MCF 10A (cell line): ENCODE measurements at regions not wholly inside any gene's neighbourhood (a gene's known extent, or its start where the extent isn't known, plus 50 kb on each side); places are given as distances from the start of the nearest gene placed in this dataset.
"Not testable (repeated sequence)": the region's sequence is repeated elsewhere in the genome, so short reads cannot be mapped to it uniquely, and the experiment has no call there.

Experiments
- BruUV-seq: library from RNA; stranded (reverse); fragments of 400-500 nt; replicated peaks from 2 replicates; lab custom pipeline; 2021; lab: Mats Ljungman, UMichigan
- CTCF ChIA-PET: fragments of 300-600 bp; sonication (Branson Sonifier 250); formaldehyde crosslinking; extraction: SDS; loops from one replicate; lab custom pipeline; 2021; ENCODE audit warnings: antibody characterized with exemption, inconsistent platforms; lab: Yijun Ruan, JAX
- POLR2A ChIA-PET: fragments of 300-600, 350-650 bp; sonication (Branson Sonifier 250); formaldehyde crosslinking; extraction: SDS; loops from one replicate; lab custom pipeline; 2020; ENCODE audit warnings: antibody characterized with exemption, inconsistent platforms; lab: Yijun Ruan, JAX
- DNase-seq: peaks from one replicate; pipeline ENCODE4 v3.0.0-alpha.2; 2018; ENCODE audit not compliant: unreplicated experiment
- H3K27ac Mint-ChIP-seq: one replicate; pipeline ENCODE4 v1.8.0; 2022; ENCODE audit warnings: mild to moderate bottlenecking, low read depth, mixed read lengths; ENCODE audit not compliant: unreplicated experiment
- H3K27me3 Mint-ChIP-seq: one replicate; pipeline ENCODE4 v1.8.0; 2022; ENCODE audit warnings: mixed read lengths; ENCODE audit not compliant: insufficient read depth, unreplicated experiment
- H3K36me3 Mint-ChIP-seq: one replicate; pipeline ENCODE4 v1.8.0; 2022; ENCODE audit warnings: mild to moderate bottlenecking, moderate library complexity, mixed read lengths; ENCODE audit not compliant: insufficient read depth, unreplicated experiment
- H3K4me1 Mint-ChIP-seq: one replicate; pipeline ENCODE4 v1.8.0; 2022; ENCODE audit warnings: mixed read lengths; ENCODE audit not compliant: insufficient read depth, unreplicated experiment
- H3K4me3 Mint-ChIP-seq: one replicate; pipeline ENCODE4 v1.8.0; 2022; ENCODE audit warnings: mild to moderate bottlenecking, moderate library complexity, mixed read lengths; ENCODE audit not compliant: unreplicated experiment
- H3K9me3 Mint-ChIP-seq: one replicate; pipeline ENCODE4 v1.8.0; 2022; ENCODE audit warnings: mixed read lengths; ENCODE audit not compliant: unreplicated experiment
- CTCF ChIP-seq: fragments of 200-600 bp; IDR thresholded peaks from one replicate; pipeline ENCODE4 v1.8.0; 2022; ENCODE audit warnings: antibody characterized with exemption, mild to moderate bottlenecking; ENCODE audit not compliant: unreplicated experiment
- intact Hi-C: fragments of 100-400 bp; cut with micrococcal nuclease; formaldehyde crosslinking; loops from 2 replicates; pipeline ENCODE4 v1.14.1; 2022

GRCh38 chr13:21884299-21884909 lies 213.5 kb downstream of the FGF9 start:
- H3K9me3 Mint-ChIP-seq, result no peaks in the 10 kb centered on the region
- no peaks in the 10 kb centered on the region for H3K36me3 Mint-ChIP-seq
- H3K4me1 Mint-ChIP-seq, result no peaks in the 10 kb centered on the region
- BruUV-seq, result no TSS peak
- H3K4me3 Mint-ChIP-seq, result no peak overlapping the region
- H3K27me3 Mint-ChIP-seq, result peaks cover 19% of the 10 kb centered on the region
- TF ChIP-seq CTCF, result no peak
- ChIA-PET POLR2A (interaction anchor here (0.7 to 1.0 kb wide), 2 partner anchors 11 to 13 kb away, joined by 3 to 5 read pairs; no protein-coding TSS in a partner anchor), CTCF (interaction anchor here (1.7 kb wide), 1 partner anchor 35 kb away, joined by 3 read pairs; no protein-coding TSS in a partner anchor)
- no peak for DNase-seq
- intact Hi-C loops, result no loop called here
- no peak overlapping the region for H3K27ac Mint-ChIP-seq

GRCh38 chr13:21884965-21885567 lies 214.2 kb downstream of the FGF9 start:
- ChIA-PET POLR2A (interaction anchor here (0.7 to 1.0 kb wide), 2 partner anchors 13 to 19 kb away, joined by 3 to 5 read pairs; no protein-coding TSS in a partner anchor), CTCF (interaction anchor here (0.6 to 1.7 kb wide), 2 partner anchors 35 to 258 kb away, joined by 3 read pairs; no protein-coding TSS in a partner anchor)
- H3K4me1 Mint-ChIP-seq, result no peaks in the 10 kb centered on the region
- no peak overlapping the region for H3K4me3 Mint-ChIP-seq
- no TSS peak for BruUV-seq
- H3K27ac Mint-ChIP-seq, result no peak overlapping the region
- H3K9me3 Mint-ChIP-seq, result no peaks in the 10 kb centered on the region
- no peaks in the 10 kb centered on the region for H3K36me3 Mint-ChIP-seq
- peaks cover 19% of the 10 kb centered on the region for H3K27me3 Mint-ChIP-seq
- DNase-seq, result no peak
- intact Hi-C loops, result no loop called here
- TF ChIP-seq CTCF, result no peak

- Mint-ChIP-seq H3K4me3 (no peak overlapping the region), H3K36me3 (no peaks in the 10 kb centered on the region), H3K4me1 (no peaks in the 10 kb centered on the region), H3K27me3 (peaks cover 19% of the 10 kb centered on the region), H3K9me3 (no peaks in the 10 kb centered on the region), H3K27ac (no peak overlapping the region)
- intact Hi-C loops, result no loop called here
- BruUV-seq, result no TSS peak
- no peak for DNase-seq
- ChIA-PET CTCF (interaction anchor here (0.6 kb wide), 2 partner anchors 18 to 257 kb away, joined by 3 read pairs; no protein-coding TSS in a partner anchor), POLR2A (interaction anchor here (0.7 kb wide), 1 partner anchor 20 kb away, joined by 3 read pairs; no protein-coding TSS in a partner anchor)
- TF ChIP-seq CTCF, result no peak
Observed at GRCh38 chr13:21885714-21886224, 214.9 kb downstream of the FGF9 start.

GRCh38 chr13:21889651-21890050 lies 218.8 kb downstream of the FGF9 start:
- POLR2A ChIA-PET, result no interaction called here
- intact Hi-C loops, result no loop called here
- Mint-ChIP-seq H3K27me3 (peaks cover 19% of the 10 kb centered on the region), H3K9me3 (no peaks in the 10 kb centered on the region), H3K27ac (no peak overlapping the region), H3K36me3 (no peaks in the 10 kb centered on the region), H3K4me1 (peaks cover 3% of the 10 kb centered on the region), H3K4me3 (no peak overlapping the region)
- DNase-seq, result no peak
- no peak for TF ChIP-seq CTCF
- BruUV-seq, result no TSS peak
- CTCF ChIA-PET, result no interaction called here

- peaks cover 19% of the 10 kb centered on the region for H3K27me3 Mint-ChIP-seq
- CTCF ChIA-PET, BruUV-seq, intact Hi-C loops, H3K36me3 Mint-ChIP-seq, H3K4me1 Mint-ChIP-seq, H3K9me3 Mint-ChIP-seq, POLR2A ChIA-PET, H3K27ac Mint-ChIP-seq, DNase-seq, H3K4me3 Mint-ChIP-seq: not testable (repeated sequence)
Observed at GRCh38 chr13:21890220-21890619, 219.3 kb downstream of the FGF9 start.
